BE2C (cell line): ENCODE measurements at regions not wholly inside any gene's neighbourhood (a gene's known extent, or its start where the extent isn't known, plus 50 kb on each side); places are given as distances from the start of the nearest gene placed in this dataset.

Experiments used
- DNase-seq: peaks from one replicate; pipeline ENCODE4 v3.0.0-alpha.2; 2020
- H3K27me3 ChIP-seq: fragments of 250-450 bp; sonication (Bioruptor Pico); 2 replicates; pipeline ENCODE4 v1.5.1; 2020; ENCODE audit warnings: mild to moderate bottlenecking
- H3K36me3 ChIP-seq: fragments of 250-450 bp; sonication (Bioruptor Pico); 2 replicates; pipeline ENCODE4 v1.5.1; 2020; ENCODE audit warnings: mild to moderate bottlenecking
- H3K4me1 ChIP-seq: fragments of 250-450 bp; sonication (Bioruptor Pico); 2 replicates; pipeline ENCODE4 v1.5.1; 2020
- H3K4me3 ChIP-seq: 2 replicates; pipeline ENCODE4 v1.5.1; 2011; ENCODE audit warnings: low read depth, low read length
- H3K9me3 ChIP-seq: fragments of 250-450 bp; sonication (Bioruptor Pico); 2 replicates; pipeline ENCODE4 v1.5.1; 2020
- TF ChIP-seq, protein P1 (sequence below): IDR thresholded peaks from 2 replicates; pipeline ENCODE4 v1.5.1; 2012; ENCODE audit warnings: mild to moderate bottlenecking, low read depth, low read length

GRCh38 chr2:54396798-54397197 is 59.3 kb upstream of the SPTBN1 start:
- Histone ChIP-seq H3K9me3 (no peaks in the 10 kb centered on the region), H3K27me3 (no peaks in the 10 kb centered on the region), H3K36me3 (no peaks in the 10 kb centered on the region), H3K4me1 (no peaks in the 10 kb centered on the region), H3K4me3 (no peak overlapping the region)
- DNase-seq: no peak
- TF ChIP-seq, protein P1, sequence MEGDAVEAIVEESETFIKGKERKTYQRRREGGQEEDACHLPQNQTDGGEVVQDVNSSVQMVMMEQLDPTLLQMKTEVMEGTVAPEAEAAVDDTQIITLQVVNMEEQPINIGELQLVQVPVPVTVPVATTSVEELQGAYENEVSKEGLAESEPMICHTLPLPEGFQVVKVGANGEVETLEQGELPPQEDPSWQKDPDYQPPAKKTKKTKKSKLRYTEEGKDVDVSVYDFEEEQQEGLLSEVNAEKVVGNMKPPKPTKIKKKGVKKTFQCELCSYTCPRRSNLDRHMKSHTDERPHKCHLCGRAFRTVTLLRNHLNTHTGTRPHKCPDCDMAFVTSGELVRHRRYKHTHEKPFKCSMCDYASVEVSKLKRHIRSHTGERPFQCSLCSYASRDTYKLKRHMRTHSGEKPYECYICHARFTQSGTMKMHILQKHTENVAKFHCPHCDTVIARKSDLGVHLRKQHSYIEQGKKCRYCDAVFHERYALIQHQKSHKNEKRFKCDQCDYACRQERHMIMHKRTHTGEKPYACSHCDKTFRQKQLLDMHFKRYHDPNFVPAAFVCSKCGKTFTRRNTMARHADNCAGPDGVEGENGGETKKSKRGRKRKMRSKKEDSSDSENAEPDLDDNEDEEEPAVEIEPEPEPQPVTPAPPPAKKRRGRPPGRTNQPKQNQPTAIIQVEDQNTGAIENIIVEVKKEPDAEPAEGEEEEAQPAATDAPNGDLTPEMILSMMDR: no peak

DNA sequence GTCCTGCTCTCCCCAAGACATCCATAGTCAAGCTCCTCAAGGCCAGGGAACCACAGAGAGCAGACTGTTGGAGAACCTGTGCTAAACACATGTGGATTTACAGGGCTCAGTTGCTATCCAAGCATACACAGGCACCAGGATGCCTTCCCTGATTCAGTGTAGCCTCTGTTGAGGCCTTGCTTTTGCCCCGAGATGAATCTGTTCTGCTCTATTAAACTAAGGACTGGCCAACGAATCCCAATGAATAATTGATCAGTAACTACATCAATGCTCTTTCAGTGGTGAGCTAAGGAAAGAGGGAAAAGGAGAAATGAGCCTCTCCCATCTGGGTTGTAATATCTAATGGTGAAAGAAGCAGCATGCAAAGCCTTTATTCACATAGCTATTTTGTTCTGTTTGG is 58.7 kb upstream of the SPTBN1 start:
- Histone ChIP-seq H3K27me3 (no peaks in the 10 kb centered on the region), H3K4me3 (no peak overlapping the region), H3K36me3 (no peaks in the 10 kb centered on the region), H3K4me1 (no peaks in the 10 kb centered on the region), H3K9me3 (no peaks in the 10 kb centered on the region)
- DNase-seq: no peak
- TF ChIP-seq, protein P1: no peak

- no peaks in the 10 kb centered on the region for H3K9me3 ChIP-seq
- no peaks in the 10 kb centered on the region for H3K4me1 ChIP-seq
- H3K36me3 ChIP-seq: no peaks in the 10 kb centered on the region
- DNase-seq: no peak
- TF ChIP-seq, protein P1: no peak
- H3K4me3 ChIP-seq: no peak overlapping the region
- H3K27me3 ChIP-seq: no peaks in the 10 kb centered on the region
These were observed 54.6 kb upstream of the SPTBN1 start for GRCh38 chr2:54401554-54401953.

GRCh38 chr2:54402350-54402749 is 53.8 kb upstream of the SPTBN1 start:
- TF ChIP-seq, protein P1: no peak
- H3K36me3 ChIP-seq: no peaks in the 10 kb centered on the region
- no peaks in the 10 kb centered on the region for H3K4me1 ChIP-seq
- no peaks in the 10 kb centered on the region for H3K9me3 ChIP-seq
- no peak overlapping the region for H3K4me3 ChIP-seq
- no peak for DNase-seq
- H3K27me3 ChIP-seq: no peaks in the 10 kb centered on the region

GRCh38 chr2:54403512-54404238 is 52.5 kb upstream of the SPTBN1 start:
- no peaks in the 10 kb centered on the region for H3K4me1 ChIP-seq
- H3K36me3 ChIP-seq: no peaks in the 10 kb centered on the region
- no peak overlapping the region for H3K4me3 ChIP-seq
- TF ChIP-seq, protein P1: no peak
- no peaks in the 10 kb centered on the region for H3K27me3 ChIP-seq
- H3K9me3 ChIP-seq: no peaks in the 10 kb centered on the region
- no peak for DNase-seq

- H3K27me3 ChIP-seq: no peaks in the 10 kb centered on the region
- no peaks in the 10 kb centered on the region for H3K9me3 ChIP-seq
- no peaks in the 10 kb centered on the region for H3K36me3 ChIP-seq
- no peak for DNase-seq
- no peak overlapping the region for H3K4me3 ChIP-seq
- H3K4me1 ChIP-seq: no peaks in the 10 kb centered on the region
- TF ChIP-seq, protein P1: no peak
These were observed 51.9 kb upstream of the SPTBN1 start for GRCh38 chr2:54404270-54404669.
